ENCODE measurements at regions not wholly inside any gene's neighbourhood (a gene's known extent, or its start where the extent isn't known, plus 50 kb on each side); places are given as distances from the start of the nearest gene placed in this dataset.

GRCh38 chr5:74143721-74144330 lies 496.7 kb downstream of the ENC1 start:
- H3K4me3 ChIP-seq (ENCODE audit: low read depth in 1 of 2, low read length in 2 of 2) = no peak overlapping the region
- H3K36me3 ChIP-seq (ENCODE audit: insufficient read depth, low read length) = no peaks in the 10 kb centered on the region
- no peaks in the 10 kb centered on the region for H3K27me3 ChIP-seq (ENCODE audit: control insufficient read depth in 1 of 2, insufficient read depth in 2 of 2, low read length in 2 of 2)
- H3K4me1 ChIP-seq (ENCODE audit: insufficient read depth, low read length) = no peaks in the 10 kb centered on the region
- H3K9me3 ChIP-seq (ENCODE audit: low read length) = no peaks in the 10 kb centered on the region
- H3K9ac ChIP-seq (ENCODE audit: low read length) = no peak overlapping the region
- H3K27ac ChIP-seq (ENCODE audit: low read depth, low read length) = no peak overlapping the region

GRCh38 chr5:74143151-74143550 lies 497.4 kb downstream of the ENC1 start:
- Histone ChIP-seq H3K9ac (ENCODE audit: low read length) (no peak overlapping the region), H3K4me3 (ENCODE audit: low read depth in 1 of 2, low read length in 2 of 2) (no peak overlapping the region), H3K4me1 (ENCODE audit: insufficient read depth, low read length) (no peaks in the 10 kb centered on the region), H3K9me3 (ENCODE audit: low read length) (no peaks in the 10 kb centered on the region), H3K27me3 (ENCODE audit: control insufficient read depth in 1 of 2, insufficient read depth in 2 of 2, low read length in 2 of 2) (no peaks in the 10 kb centered on the region), H3K36me3 (ENCODE audit: insufficient read depth, low read length) (no peaks in the 10 kb centered on the region), H3K27ac (ENCODE audit: low read depth, low read length) (no peak overlapping the region)

GRCh38 chr5:74141053-74141452 lies 499.5 kb downstream of the ENC1 start:
- H3K9me3 ChIP-seq (ENCODE audit: low read length) = no peaks in the 10 kb centered on the region
- H3K27me3 ChIP-seq (ENCODE audit: control insufficient read depth in 1 of 2, insufficient read depth in 2 of 2, low read length in 2 of 2) = no peaks in the 10 kb centered on the region
- H3K9ac ChIP-seq (ENCODE audit: low read length) = no peak overlapping the region
- no peaks in the 10 kb centered on the region for H3K4me1 ChIP-seq (ENCODE audit: insufficient read depth, low read length)
- H3K27ac ChIP-seq (ENCODE audit: low read depth, low read length) = no peak overlapping the region
- no peaks in the 10 kb centered on the region for H3K36me3 ChIP-seq (ENCODE audit: insufficient read depth, low read length)
- H3K4me3 ChIP-seq (ENCODE audit: low read depth in 1 of 2, low read length in 2 of 2) = no peak overlapping the region

- H3K36me3 ChIP-seq (ENCODE audit: insufficient read depth, low read length) = no peaks in the 10 kb centered on the region
- H3K4me3 ChIP-seq (ENCODE audit: low read depth in 1 of 2, low read length in 2 of 2) = no peak overlapping the region
- H3K9ac ChIP-seq (ENCODE audit: low read length) = no peak overlapping the region
- no peak overlapping the region for H3K27ac ChIP-seq (ENCODE audit: low read depth, low read length)
- H3K4me1 ChIP-seq (ENCODE audit: insufficient read depth, low read length) = no peaks in the 10 kb centered on the region
- H3K27me3 ChIP-seq (ENCODE audit: control insufficient read depth in 1 of 2, insufficient read depth in 2 of 2, low read length in 2 of 2) = no peaks in the 10 kb centered on the region
- H3K9me3 ChIP-seq (ENCODE audit: low read length) = no peaks in the 10 kb centered on the region
These were observed 500.1 kb downstream of the ENC1 start for GRCh38 chr5:74140409-74140808.

- no peak overlapping the region for H3K4me3 ChIP-seq (ENCODE audit: low read depth in 1 of 2, low read length in 2 of 2)
- no peaks in the 10 kb centered on the region for H3K4me1 ChIP-seq (ENCODE audit: insufficient read depth, low read length)
- no peaks in the 10 kb centered on the region for H3K36me3 ChIP-seq (ENCODE audit: insufficient read depth, low read length)
- no peaks in the 10 kb centered on the region for H3K9me3 ChIP-seq (ENCODE audit: low read length)
- no peak overlapping the region for H3K27ac ChIP-seq (ENCODE audit: low read depth, low read length)
- no peaks in the 10 kb centered on the region for H3K27me3 ChIP-seq (ENCODE audit: control insufficient read depth in 1 of 2, insufficient read depth in 2 of 2, low read length in 2 of 2)
- no peak overlapping the region for H3K9ac ChIP-seq (ENCODE audit: low read length)
These were observed 500.9 kb downstream of the ENC1 start for GRCh38 chr5:74139589-74139988.

- no peaks in the 10 kb centered on the region for H3K4me1 ChIP-seq (ENCODE audit: insufficient read depth, low read length)
- no peaks in the 10 kb centered on the region for H3K9me3 ChIP-seq (ENCODE audit: low read length)
- H3K27ac ChIP-seq (ENCODE audit: low read depth, low read length) = no peak overlapping the region
- H3K36me3 ChIP-seq (ENCODE audit: insufficient read depth, low read length) = no peaks in the 10 kb centered on the region
- H3K4me3 ChIP-seq (ENCODE audit: low read depth in 1 of 2, low read length in 2 of 2) = no peak overlapping the region
- no peak overlapping the region for H3K9ac ChIP-seq (ENCODE audit: low read length)
- H3K27me3 ChIP-seq (ENCODE audit: control insufficient read depth in 1 of 2, insufficient read depth in 2 of 2, low read length in 2 of 2) = no peaks in the 10 kb centered on the region
These were observed 501.8 kb downstream of the ENC1 start for GRCh38 chr5:74138721-74139120.

- Histone ChIP-seq H3K36me3 (ENCODE audit: insufficient read depth, low read length) (no peaks in the 10 kb centered on the region), H3K27ac (ENCODE audit: low read depth, low read length) (no peak overlapping the region), H3K9me3 (ENCODE audit: low read length) (no peaks in the 10 kb centered on the region), H3K4me3 (ENCODE audit: low read depth in 1 of 2, low read length in 2 of 2) (no peak overlapping the region), H3K4me1 (ENCODE audit: insufficient read depth, low read length) (no peaks in the 10 kb centered on the region), H3K9ac (ENCODE audit: low read length) (no peak overlapping the region), H3K27me3 (ENCODE audit: control insufficient read depth in 1 of 2, insufficient read depth in 2 of 2, low read length in 2 of 2) (no peaks in the 10 kb centered on the region)
These were observed 504.2 kb downstream of the ENC1 start for GRCh38 chr5:74136276-74136825.

- H3K9ac ChIP-seq (ENCODE audit: low read length) = no peak overlapping the region
- H3K36me3 ChIP-seq (ENCODE audit: insufficient read depth, low read length) = no peaks in the 10 kb centered on the region
- H3K27ac ChIP-seq (ENCODE audit: low read depth, low read length) = no peak overlapping the region
- H3K4me3 ChIP-seq (ENCODE audit: low read depth in 1 of 2, low read length in 2 of 2) = no peak overlapping the region
- H3K9me3 ChIP-seq (ENCODE audit: low read length) = no peaks in the 10 kb centered on the region
- no peaks in the 10 kb centered on the region for H3K27me3 ChIP-seq (ENCODE audit: control insufficient read depth in 1 of 2, insufficient read depth in 2 of 2, low read length in 2 of 2)
- H3K4me1 ChIP-seq (ENCODE audit: insufficient read depth, low read length) = no peaks in the 10 kb centered on the region
These were observed 505.5 kb downstream of the ENC1 start for GRCh38 chr5:74135033-74135432.

- H3K27ac ChIP-seq (ENCODE audit: low read depth, low read length) = no peak overlapping the region
- no peak overlapping the region for H3K9ac ChIP-seq (ENCODE audit: low read length)
- H3K4me3 ChIP-seq (ENCODE audit: low read depth in 1 of 2, low read length in 2 of 2) = no peak overlapping the region
- H3K27me3 ChIP-seq (ENCODE audit: control insufficient read depth in 1 of 2, insufficient read depth in 2 of 2, low read length in 2 of 2) = no peaks in the 10 kb centered on the region
- H3K36me3 ChIP-seq (ENCODE audit: insufficient read depth, low read length) = no peaks in the 10 kb centered on the region
- H3K9me3 ChIP-seq (ENCODE audit: low read length) = no peaks in the 10 kb centered on the region
- H3K4me1 ChIP-seq (ENCODE audit: insufficient read depth, low read length) = no peaks in the 10 kb centered on the region
These were observed 506.5 kb downstream of the ARHGEF28 start for GRCh38 chr5:74132485-74132884.

GRCh38 chr5:74131250-74131649 lies 505.3 kb downstream of the ARHGEF28 start:
- Histone ChIP-seq H3K27me3 (ENCODE audit: control insufficient read depth in 1 of 2, insufficient read depth in 2 of 2, low read length in 2 of 2) (no peaks in the 10 kb centered on the region), H3K9ac (ENCODE audit: low read length) (no peak overlapping the region), H3K27ac (ENCODE audit: low read depth, low read length) (no peak overlapping the region), H3K9me3 (ENCODE audit: low read length) (no peaks in the 10 kb centered on the region), H3K4me3 (ENCODE audit: low read depth in 1 of 2, low read length in 2 of 2) (no peak overlapping the region), H3K4me1 (ENCODE audit: insufficient read depth, low read length) (no peaks in the 10 kb centered on the region), H3K36me3 (ENCODE audit: insufficient read depth, low read length) (no peaks in the 10 kb centered on the region)

GRCh38 chr5:74130155-74130897 lies 504.3 kb downstream of the ARHGEF28 start:
- Histone ChIP-seq H3K27ac (ENCODE audit: low read depth, low read length) (no peak overlapping the region), H3K36me3 (ENCODE audit: insufficient read depth, low read length) (no peaks in the 10 kb centered on the region), H3K4me1 (ENCODE audit: insufficient read depth, low read length) (no peaks in the 10 kb centered on the region), H3K9me3 (ENCODE audit: low read length) (no peaks in the 10 kb centered on the region), H3K9ac (ENCODE audit: low read length) (no peak overlapping the region), H3K27me3 (ENCODE audit: control insufficient read depth in 1 of 2, insufficient read depth in 2 of 2, low read length in 2 of 2) (no peaks in the 10 kb centered on the region), H3K4me3 (ENCODE audit: low read depth in 1 of 2, low read length in 2 of 2) (no peak overlapping the region)
